ENCODE measurements at regions not wholly inside any gene's neighbourhood (a gene's known extent, or its start where the extent isn't known, plus 50 kb on each side); places are given as distances from the start of the nearest gene placed in this dataset.

DNA sequence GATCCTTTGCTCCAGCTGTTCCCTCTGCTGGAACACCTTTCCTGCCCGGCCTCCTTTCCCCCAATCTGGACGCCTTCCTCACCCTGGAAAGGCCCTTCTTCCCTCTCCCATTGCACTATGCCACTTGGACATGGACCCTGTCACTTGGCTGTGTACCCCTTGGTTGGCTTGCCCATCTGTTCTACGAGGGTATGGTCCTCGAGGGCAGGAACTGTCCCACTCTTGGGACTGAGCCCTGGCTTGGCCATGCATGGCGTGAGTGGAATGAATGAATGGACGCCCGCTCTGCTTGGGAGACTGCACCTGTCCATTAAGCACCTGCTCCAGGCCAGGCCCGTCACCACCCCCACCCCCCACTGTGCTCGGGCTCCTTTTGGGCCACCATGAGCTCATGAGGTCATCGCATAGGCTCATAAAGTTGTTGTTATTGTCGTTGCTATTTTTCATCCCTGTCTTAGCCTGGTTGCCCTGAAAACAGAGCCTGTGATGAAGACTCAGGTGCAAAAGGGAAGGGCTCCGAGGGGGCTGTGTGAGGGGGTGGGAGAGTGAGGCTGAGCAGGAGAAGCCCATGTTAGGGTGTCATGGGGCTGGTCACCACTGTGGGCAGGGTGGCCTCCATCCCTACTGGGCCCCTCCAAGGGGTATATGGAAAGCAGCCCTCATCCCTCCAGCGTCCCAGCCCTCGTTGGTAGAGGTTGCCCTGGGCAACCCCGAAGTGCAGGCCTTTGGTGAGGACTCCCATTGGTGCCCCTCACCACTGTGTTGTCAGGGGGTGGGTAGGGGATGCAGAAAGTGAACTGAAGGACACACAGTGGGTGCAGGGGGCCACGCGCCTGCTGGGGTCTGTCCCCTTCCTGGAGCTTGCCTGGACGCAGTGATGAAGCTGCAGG lies 57.2 kb upstream of the IER5L start:
- no peak for DNase-seq (ENCODE audit: low read depth)

DNA sequence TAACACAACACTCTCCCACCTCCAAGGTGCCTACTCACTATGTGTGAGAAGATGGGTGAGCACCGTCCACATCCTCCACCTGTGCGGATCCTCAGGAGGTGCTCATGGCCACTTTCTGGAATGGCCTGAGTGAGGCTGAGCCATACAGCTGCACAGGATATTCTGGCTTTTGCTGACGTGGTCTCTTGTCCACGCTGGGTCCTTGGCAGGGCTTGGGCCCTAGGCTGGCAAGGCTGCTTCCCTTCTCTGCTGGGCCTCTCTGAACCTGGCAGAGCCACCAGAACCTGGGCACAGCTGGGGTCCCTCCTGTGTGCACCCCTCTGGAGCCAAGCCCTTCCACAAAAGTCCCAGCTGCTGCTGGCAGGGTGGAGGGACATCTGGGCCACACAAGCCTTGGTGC lies 56.4 kb upstream of the IER5L start:
- no peak for DNase-seq (ENCODE audit: low read depth)

DNA sequence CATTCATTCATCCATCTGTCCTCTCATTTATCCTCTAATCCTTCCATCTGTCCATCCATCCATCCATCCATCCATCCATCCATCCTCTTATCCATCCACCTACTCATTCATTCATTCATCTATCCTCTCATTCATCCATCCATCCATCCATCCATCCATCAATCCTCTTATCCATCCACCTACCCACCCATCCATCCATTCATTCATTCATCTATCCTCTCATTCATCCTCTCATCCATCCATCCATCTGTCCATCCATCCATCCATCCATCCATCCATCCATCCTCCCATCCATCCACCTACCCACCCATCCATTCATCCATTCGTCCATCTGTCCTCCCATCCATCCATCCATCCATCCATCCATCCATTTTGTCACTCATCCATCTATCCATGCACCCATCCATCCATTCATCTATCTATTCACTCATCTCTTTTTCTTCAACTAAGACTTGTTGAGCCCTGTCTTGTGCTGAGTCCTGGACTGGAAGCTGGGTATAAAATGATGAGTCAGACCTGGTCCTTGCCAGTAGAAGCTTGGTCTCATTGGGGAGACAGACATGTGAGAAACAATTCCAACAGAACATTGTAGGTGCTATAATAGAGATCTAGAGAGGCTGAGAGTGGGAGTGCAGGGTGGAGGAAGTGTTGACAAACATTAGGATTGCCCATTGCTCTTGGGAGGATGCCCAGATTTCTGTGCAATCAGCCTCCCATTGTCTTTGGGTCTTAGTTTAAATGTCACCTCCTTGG lies 55.0 kb upstream of the IER5L start:
- DNase-seq (ENCODE audit: low read depth) = no peak

DNA sequence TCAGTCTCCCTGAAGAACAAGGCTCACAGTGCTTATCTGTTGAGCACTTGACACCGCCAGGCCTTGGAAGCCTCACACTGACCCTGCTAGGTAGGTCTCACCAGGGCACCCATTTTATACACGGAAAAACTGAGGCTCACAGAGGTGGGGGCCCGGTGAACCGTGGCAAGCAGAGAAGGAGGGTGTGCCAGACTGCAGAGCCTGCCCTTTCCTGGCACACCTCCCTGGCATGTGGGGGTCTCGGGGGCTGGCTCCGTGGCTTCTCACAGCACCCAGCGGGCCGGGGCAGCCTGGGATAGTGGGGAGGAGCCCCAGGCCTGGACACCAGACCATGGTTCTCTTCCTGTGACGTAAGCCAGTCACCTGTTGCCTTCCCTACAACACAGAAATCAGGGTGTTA lies 53.7 kb upstream of the IER5L start:
- DNase-seq (ENCODE audit: low read depth) = no peak

DNA sequence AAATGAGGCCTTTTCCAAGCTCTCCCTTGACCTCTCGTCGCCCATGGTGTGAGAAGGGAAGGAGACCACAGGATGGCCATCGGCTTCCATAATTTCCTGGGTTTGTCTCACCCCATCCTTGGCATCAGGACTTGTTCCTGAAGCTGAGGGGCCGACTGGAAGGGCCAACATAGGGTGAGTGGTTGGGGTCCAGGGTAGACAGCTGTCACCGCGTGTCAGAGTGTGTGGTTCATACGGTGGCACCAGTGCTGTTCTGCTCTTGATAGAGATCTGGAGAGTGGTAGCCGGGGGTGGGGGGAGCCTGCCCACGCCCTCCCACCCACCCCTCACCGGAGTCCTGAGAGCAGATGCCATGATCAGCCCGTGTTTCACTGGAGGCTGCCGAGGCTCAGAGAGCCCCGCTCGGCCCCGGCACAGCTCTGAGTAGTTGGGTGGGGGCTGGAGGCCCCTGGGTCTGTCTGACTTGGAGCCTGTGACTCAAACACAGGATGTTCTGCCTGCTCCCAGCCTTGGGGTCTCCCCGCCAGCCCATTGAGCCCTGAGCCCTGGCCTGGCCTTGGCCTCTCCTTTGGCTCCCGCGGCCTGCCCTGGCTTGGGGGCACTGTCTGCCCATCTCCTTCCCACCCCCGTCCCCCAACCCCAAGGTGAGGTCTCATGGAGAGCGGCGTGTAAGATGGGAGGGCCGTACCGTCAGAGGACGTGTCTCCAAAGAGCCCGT lies 53.1 kb upstream of the IER5L start:
- DNase-seq (ENCODE audit: low read depth) = no peak

DNA sequence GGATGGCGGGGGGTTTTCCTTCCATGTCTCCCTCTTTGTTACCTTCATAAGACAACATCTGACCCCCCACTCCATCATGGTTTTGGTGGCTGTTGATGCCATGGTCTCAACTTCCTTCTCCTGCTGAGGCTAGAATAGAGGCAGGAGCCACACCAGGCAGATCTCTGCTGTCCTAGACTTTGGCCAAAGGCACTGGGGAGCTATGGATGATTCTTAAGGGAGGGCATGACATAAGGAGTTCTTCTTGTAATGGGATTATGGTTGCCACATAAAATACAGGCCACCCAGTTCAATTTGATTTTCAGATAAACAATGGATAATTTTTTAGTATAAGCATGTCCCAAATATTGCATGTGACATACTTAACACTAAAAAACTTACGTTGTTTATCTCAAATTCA lies 52.2 kb upstream of the IER5L start:
- no peak for DNase-seq (ENCODE audit: low read depth)

All from activated T-helper 9 cell treated with anti-CD3 and anti-CD28 coated beads, Interleukin-2, amount 50 U/mL, for 16 hours (primary cell).